ENCODE measurements at regions not wholly inside any gene's neighbourhood (a gene's known extent, or its start where the extent isn't known, plus 50 kb on each side); places are given as distances from the start of the nearest gene placed in this dataset.

GRCh38 chr4:35884714-35885480 lies 359.4 kb downstream of the ARAP2 start:
- no peak for ATAC-seq
- intact Hi-C loops (cut with DNase I): no loop called here
- Histone ChIP-seq H3K27ac (no peak overlapping the region), H3K4me3 (no peak overlapping the region), H3K27me3 (no peaks in the 10 kb centered on the region), H3K4me1 (no peaks in the 10 kb centered on the region), H3K36me3 (no peaks in the 10 kb centered on the region), H3K9me3 (no peaks in the 10 kb centered on the region)
- no peak for DNase-seq
- TF ChIP-seq CTCF (IDR thresholded peaks at IDR 0.05): no peak

- no peaks in the 10 kb centered on the region for H3K4me1 ChIP-seq
- intact Hi-C loops (cut with DNase I): no loop called here
- no peak for ATAC-seq
- no peak overlapping the region for H3K4me3 ChIP-seq
- H3K27me3 ChIP-seq: no peaks in the 10 kb centered on the region
- H3K27ac ChIP-seq: no peak overlapping the region
- DNase-seq: no peak
- TF ChIP-seq CTCF (IDR thresholded peaks at IDR 0.05): no peak
- H3K9me3 ChIP-seq: no peaks in the 10 kb centered on the region
- no peaks in the 10 kb centered on the region for H3K36me3 ChIP-seq
Measured at GRCh38 chr4:35897808-35898207, 346.5 kb downstream of the ARAP2 start.

GRCh38 chr4:35900286-35901243 lies 343.7 kb downstream of the ARAP2 start:
- Histone ChIP-seq H3K27me3 (no peaks in the 10 kb centered on the region), H3K9me3 (no peaks in the 10 kb centered on the region), H3K27ac (no peak overlapping the region), H3K36me3 (no peaks in the 10 kb centered on the region), H3K4me3 (no peak overlapping the region), H3K4me1 (no peaks in the 10 kb centered on the region)
- DNase-seq: no peak
- intact Hi-C loops (cut with DNase I): no loop called here
- no peak for ATAC-seq
- TF ChIP-seq CTCF (IDR thresholded peaks at IDR 0.05): no peak

GRCh38 chr4:35912174-35912573 lies 332.1 kb downstream of the ARAP2 start:
- Histone ChIP-seq H3K9me3 (no peaks in the 10 kb centered on the region), H3K36me3 (no peaks in the 10 kb centered on the region), H3K27me3 (no peaks in the 10 kb centered on the region), H3K27ac (no peak overlapping the region), H3K4me3 (no peak overlapping the region), H3K4me1 (no peaks in the 10 kb centered on the region)
- intact Hi-C loops (cut with DNase I): no loop called here
- no peak for ATAC-seq
- no peak for TF ChIP-seq CTCF (IDR thresholded peaks at IDR 0.05)
- no peak for DNase-seq

GRCh38 chr4:35918491-35918977 lies 325.8 kb downstream of the ARAP2 start:
- no peak for ATAC-seq
- DNase-seq: no peak
- H3K4me1 ChIP-seq: no peaks in the 10 kb centered on the region
- TF ChIP-seq CTCF (IDR thresholded peaks at IDR 0.05): no peak
- no peak overlapping the region for H3K4me3 ChIP-seq
- intact Hi-C loops (cut with DNase I): no loop called here
- no peak overlapping the region for H3K27ac ChIP-seq
- no peaks in the 10 kb centered on the region for H3K9me3 ChIP-seq
- H3K27me3 ChIP-seq: no peaks in the 10 kb centered on the region
- H3K36me3 ChIP-seq: no peaks in the 10 kb centered on the region
